PC-3 (cell line): ENCODE measurements at regions not wholly inside any gene's neighbourhood (a gene's known extent, or its start where the extent isn't known, plus 50 kb on each side); places are given as distances from the start of the nearest gene placed in this dataset.

Experiments
- ATAC-seq: fragments of 200-7000 bp; cut with Tn5 transposase; 2 replicates; pipeline ENCODE4 v1.9.1; 2020; ENCODE audit warnings: mild to moderate bottlenecking, moderate library complexity
- BruUV-seq: library from RNA; stranded (reverse); fragments of 400-500 nt; replicated peaks from 2 replicates; lab custom pipeline; 2021; lab: Mats Ljungman, UMichigan
- CTCF ChIA-PET: fragments of 300-600 bp; sonication (Branson Sonifier 250); formaldehyde crosslinking; loops from one replicate; lab custom pipeline; 2022; ENCODE audit warnings: antibody characterized with exemption; lab: Charles Lee
- POLR2A ChIA-PET: fragments of 300-600 bp; sonication (Branson Sonifier 250); formaldehyde crosslinking; loops from one replicate; lab custom pipeline; 2022; ENCODE audit warnings: antibody characterized with exemption; ENCODE audit not compliant: unreplicated experiment; lab: Charles Lee
- DNase-seq: peaks from one replicate; pipeline ENCODE4 v3.0.0-alpha.2; 2015
- H2AFZ ChIP-seq: fragments of 300-600 bp; sonication (generic); 2 replicates; pipeline ENCODE4 v1.6.0; 2016; ENCODE audit warnings: antibody characterized with exemption, low read length
- H3F3A ChIP-seq: fragments of 300-600 bp; sonication (generic); one replicate; pipeline ENCODE4 v1.6.0; 2017; ENCODE audit warnings: antibody characterized with exemption, low read length, control low read depth, mild to moderate bottlenecking; ENCODE audit not compliant: unreplicated experiment
- H3K27ac ChIP-seq: fragments of 300-600 bp; sonication (generic); 2 replicates; pipeline ENCODE4 v1.5.1; 2016; ENCODE audit warnings: mild to moderate bottlenecking, low read length
- H3K27me3 ChIP-seq: fragments of 300-600 bp; sonication (generic); 2 replicates; pipeline ENCODE4 v1.6.1; 2016; ENCODE audit warnings: low read length, mixed read lengths
- H3K36me3 ChIP-seq: fragments of 300-600 bp; sonication (generic); 2 replicates; pipeline ENCODE4 v1.6.1; 2016; ENCODE audit warnings: low read depth, mixed run types, low read length, mixed read lengths
- H3K4me1 ChIP-seq: fragments of 300-600 bp; sonication (generic); 2 replicates; pipeline ENCODE4 v1.5.1; 2016; ENCODE audit warnings: low read length; ENCODE audit not compliant: insufficient read depth
- H3K4me2 ChIP-seq: fragments of 300-600 bp; sonication (generic); 2 replicates; pipeline ENCODE4 v1.6.0; 2016; ENCODE audit warnings: low read length
- H3K4me3 ChIP-seq: fragments of 300-600 bp; sonication (generic); 2 replicates; pipeline ENCODE4 v1.5.1; 2016; ENCODE audit warnings: mild to moderate bottlenecking, low read length, mixed read lengths
- H3K79me2 ChIP-seq: fragments of 300-600 bp; sonication (generic); 2 replicates; pipeline ENCODE4 v1.6.1; 2017; ENCODE audit warnings: low read length, mixed read lengths
- H3K9ac ChIP-seq: fragments of 300-600 bp; sonication (generic); 2 replicates; pipeline ENCODE4 v1.6.0; 2016; ENCODE audit warnings: mild to moderate bottlenecking, low read length
- H3K9me2 ChIP-seq: fragments of 300-600 bp; sonication (generic); replicated peaks from 2 replicates; pipeline ENCODE4 v1.6.1; 2016; ENCODE audit warnings: mixed run types, low read length, mixed read lengths
- H3K9me3 ChIP-seq: fragments of 300-600 bp; sonication (generic); 2 replicates; pipeline ENCODE4 v1.6.1; 2016; ENCODE audit warnings: low read length, mixed read lengths
- H4K20me1 ChIP-seq: fragments of 300-600 bp; sonication (generic); 2 replicates; pipeline ENCODE4 v1.6.1; 2016; ENCODE audit warnings: low read length, mixed read lengths
- EZH2 ChIP-seq: fragments of 300-600 bp; sonication (generic); IDR thresholded peaks from one replicate; pipeline ENCODE4 v1.6.1; 2017; ENCODE audit warnings: antibody characterized with exemption, mild to moderate bottlenecking, low read length; ENCODE audit not compliant: unreplicated experiment
- EZH2phosphoT487 ChIP-seq: fragments of 300-600 bp; sonication (generic); IDR thresholded peaks from 2 replicates; pipeline ENCODE4 v1.6.1; 2018; ENCODE audit warnings: mild to moderate bottlenecking, antibody characterized with exemption, low read length, borderline replicate concordance
- intact Hi-C: fragments of 100-400 bp; cut with micrococcal nuclease; formaldehyde crosslinking; loops from 2 replicates; pipeline ENCODE4 v1.9.0; 2023
- TF ChIP-seq, protein P1 (sequence below): fragments of 300-600 bp; sonication (generic); conservative IDR thresholded peaks from 2 replicates; pipeline ENCODE4 v1.5.1; 2017; ENCODE audit warnings: antibody characterized with exemption, low read depth, mild to moderate bottlenecking, low read length

DNA sequence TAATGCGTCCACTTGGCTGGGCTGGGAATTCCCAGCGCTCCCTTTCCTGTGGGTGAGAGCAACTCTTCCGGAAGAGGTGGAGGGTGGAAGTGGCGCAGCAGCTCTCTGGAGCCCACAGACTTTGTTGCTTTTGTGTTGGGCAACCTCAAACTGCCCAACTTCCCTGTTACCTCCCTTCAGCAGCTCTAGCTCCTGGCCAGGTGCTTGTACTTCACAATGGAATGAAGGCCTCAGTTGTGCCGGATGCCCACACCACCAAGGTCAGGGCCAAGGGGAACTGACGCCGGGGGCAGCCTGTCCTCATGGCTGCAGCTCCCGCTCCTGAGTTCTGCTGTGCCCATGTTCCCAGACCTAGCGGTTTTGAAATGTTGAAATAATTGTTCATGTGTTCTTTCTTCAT, 322.9 kb downstream of the GALR1 start:
- Histone ChIP-seq H3K4me2 (no peak overlapping the region), H3K79me2 (no peaks in the 10 kb centered on the region), H4K20me1 (no peaks in the 10 kb centered on the region), H3K9me2 (no peaks in the 10 kb centered on the region), H3K27ac (no peak overlapping the region), H3K9me3 (no peaks in the 10 kb centered on the region), H3F3A (no peaks in the 10 kb centered on the region), H3K27me3 (no peaks in the 10 kb centered on the region), H3K9ac (no peak overlapping the region), H2AFZ (no peak overlapping the region), H3K4me3 (no peak overlapping the region), H3K36me3 (no peaks in the 10 kb centered on the region), H3K4me1 (no peaks in the 10 kb centered on the region)
- CTCF ChIA-PET, result no interaction called here
- no TSS peak for BruUV-seq
- ATAC-seq (no peak), DNase-seq (no peak)
- POLR2A ChIA-PET, result no interaction called here
- TF ChIP-seq EZH2, result no peak
- TF ChIP-seq, protein P1, sequence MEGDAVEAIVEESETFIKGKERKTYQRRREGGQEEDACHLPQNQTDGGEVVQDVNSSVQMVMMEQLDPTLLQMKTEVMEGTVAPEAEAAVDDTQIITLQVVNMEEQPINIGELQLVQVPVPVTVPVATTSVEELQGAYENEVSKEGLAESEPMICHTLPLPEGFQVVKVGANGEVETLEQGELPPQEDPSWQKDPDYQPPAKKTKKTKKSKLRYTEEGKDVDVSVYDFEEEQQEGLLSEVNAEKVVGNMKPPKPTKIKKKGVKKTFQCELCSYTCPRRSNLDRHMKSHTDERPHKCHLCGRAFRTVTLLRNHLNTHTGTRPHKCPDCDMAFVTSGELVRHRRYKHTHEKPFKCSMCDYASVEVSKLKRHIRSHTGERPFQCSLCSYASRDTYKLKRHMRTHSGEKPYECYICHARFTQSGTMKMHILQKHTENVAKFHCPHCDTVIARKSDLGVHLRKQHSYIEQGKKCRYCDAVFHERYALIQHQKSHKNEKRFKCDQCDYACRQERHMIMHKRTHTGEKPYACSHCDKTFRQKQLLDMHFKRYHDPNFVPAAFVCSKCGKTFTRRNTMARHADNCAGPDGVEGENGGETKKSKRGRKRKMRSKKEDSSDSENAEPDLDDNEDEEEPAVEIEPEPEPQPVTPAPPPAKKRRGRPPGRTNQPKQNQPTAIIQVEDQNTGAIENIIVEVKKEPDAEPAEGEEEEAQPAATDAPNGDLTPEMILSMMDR, result no peak
- no peak for TF ChIP-seq EZH2phosphoT487
- intact Hi-C loops, result no loop called here

DNA sequence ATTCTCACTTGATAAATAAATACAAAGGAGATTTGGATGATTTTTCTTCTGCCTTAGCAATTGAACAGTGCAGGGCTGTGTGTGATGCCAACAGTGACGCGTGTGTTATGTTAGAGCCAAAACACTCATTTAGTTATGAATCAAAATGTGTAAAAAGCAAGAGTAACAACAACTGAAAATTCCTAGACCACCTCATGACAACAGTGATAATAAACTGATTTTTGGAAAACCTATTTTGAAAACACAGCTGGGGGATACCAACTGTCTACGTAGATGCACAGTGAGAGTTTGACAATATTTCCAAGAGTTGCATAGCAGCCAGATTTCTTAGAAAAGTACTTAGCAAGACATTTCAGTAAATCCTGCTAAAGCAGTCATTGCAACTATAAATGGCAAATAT, 323.9 kb downstream of the GALR1 start:
- TF ChIP-seq, protein P1, result no peak
- TF ChIP-seq EZH2, result no peak
- no peak for TF ChIP-seq EZH2phosphoT487
- no peaks in the 10 kb centered on the region for H3F3A ChIP-seq

DNA sequence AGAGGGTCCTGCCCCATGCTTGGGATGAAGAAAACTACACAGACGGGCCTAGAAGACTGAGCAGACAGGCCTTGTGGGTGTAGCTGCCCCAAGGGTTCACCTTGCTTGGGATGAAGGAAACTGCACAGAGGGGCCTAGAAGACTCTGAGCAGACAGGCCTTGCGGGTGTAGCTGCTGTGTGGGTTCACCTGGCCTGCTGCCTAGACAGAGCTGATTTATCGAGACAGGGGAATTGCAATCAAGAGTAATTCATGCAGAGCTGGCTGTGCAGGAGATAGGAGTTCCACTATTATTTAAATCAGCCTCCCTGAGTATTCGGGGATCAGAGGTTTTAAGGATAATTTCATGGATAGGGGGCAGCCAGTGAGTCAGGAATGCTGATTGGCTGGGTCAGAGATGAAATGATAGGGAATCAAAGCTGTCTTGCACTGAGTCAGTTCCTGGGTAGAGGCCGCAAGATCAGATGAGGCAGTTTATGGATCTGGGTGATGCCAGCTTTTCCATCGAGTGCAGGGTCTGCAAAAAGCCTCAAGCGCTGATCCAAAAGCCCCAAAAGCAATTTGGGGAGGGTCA, 341.4 kb downstream of the GALR1 start:
- Histone ChIP-seq H3K4me2 (no peak overlapping the region), H3K9me3 (no peaks in the 10 kb centered on the region), H4K20me1 (no peaks in the 10 kb centered on the region), H3K27me3 (peaks cover 30% of the 10 kb centered on the region; the same call in 1 of the 2 replicates), H3K36me3 (no peaks in the 10 kb centered on the region), H3K4me3 (no peak overlapping the region), H3F3A (no peaks in the 10 kb centered on the region), H3K4me1 (no peaks in the 10 kb centered on the region), H2AFZ (no peak overlapping the region), H3K79me2 (no peaks in the 10 kb centered on the region), H3K9ac (no peak overlapping the region), H3K9me2 (no peaks in the 10 kb centered on the region), H3K27ac (no peak overlapping the region)
- ATAC-seq, result no peak
- no peak for DNase-seq
- no TSS peak for BruUV-seq
- intact Hi-C loops, result no loop called here
- TF ChIP-seq EZH2 (no peak), EZH2phosphoT487 (no peak)
- TF ChIP-seq, protein P1, result no peak
- CTCF ChIA-PET, result no interaction called here
- POLR2A ChIA-PET, result no interaction called here

More for the DNA sequence above, 323.9 kb downstream of the GALR1 start:
- no TSS peak for BruUV-seq
- H3K9ac ChIP-seq, result no peak overlapping the region
- H2AFZ ChIP-seq, result no peak overlapping the region
- no peak overlapping the region for H3K4me3 ChIP-seq
- no peak overlapping the region for H3K4me2 ChIP-seq
- no peaks in the 10 kb centered on the region for H3K79me2 ChIP-seq
- H3K27ac ChIP-seq, result no peak overlapping the region
- H3K9me3 ChIP-seq, result no peaks in the 10 kb centered on the region
- H3K4me1 ChIP-seq, result no peaks in the 10 kb centered on the region
- intact Hi-C loops, result no loop called here
- no peak for DNase-seq
- POLR2A ChIA-PET, result no interaction called here
- H4K20me1 ChIP-seq, result no peaks in the 10 kb centered on the region
- H3K36me3 ChIP-seq, result no peaks in the 10 kb centered on the region
- H3K9me2 ChIP-seq, result no peaks in the 10 kb centered on the region
- no peak for ATAC-seq
- CTCF ChIA-PET, result no interaction called here
- no peaks in the 10 kb centered on the region for H3K27me3 ChIP-seq
